GM20431 (cell line): ENCODE measurements at regions not wholly inside any gene's neighbourhood (a gene's known extent, or its start where the extent isn't known, plus 50 kb on each side); places are given as distances from the start of the nearest gene placed in this dataset.

ENCODE experiments used
- in situ Hi-C: fragments of 300-500 bp; cut with MseI, MboI; formaldehyde crosslinking; loops from one replicate; pipeline ENCODE4 v1.15.0; 2020; ENCODE audit warnings: low sequenced_read_pairs; ENCODE audit not compliant: unreplicated experiment

DNA sequence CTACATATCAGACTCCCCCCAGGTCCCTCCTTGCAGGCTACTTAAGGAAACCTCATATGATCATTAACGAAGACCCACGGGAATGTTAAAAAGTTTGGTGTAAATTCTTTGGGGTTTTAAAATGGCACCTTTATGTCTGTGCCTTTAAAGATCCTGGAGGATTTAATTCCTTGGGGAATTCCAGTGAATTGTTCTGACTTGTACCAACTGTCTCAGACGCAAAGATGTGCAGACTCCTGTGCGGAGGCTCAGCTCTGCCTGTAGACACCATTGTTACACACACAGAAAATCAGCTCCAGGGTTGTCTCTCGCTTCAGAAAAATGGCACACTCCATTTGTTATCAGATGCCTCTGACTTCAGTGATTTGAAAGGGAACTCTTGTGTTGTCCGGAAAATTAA, 414.4 kb upstream of the CFAP20DC start:
- in situ Hi-C loops, result no loop called here

- in situ Hi-C loops, result no loop called here
These were observed 413.4 kb upstream of the CFAP20DC start for GRCh38 chr3:59463253-59463652.

- in situ Hi-C loops, result no loop called here
These were observed 410.2 kb upstream of the CFAP20DC start for GRCh38 chr3:59460068-59460467.

DNA sequence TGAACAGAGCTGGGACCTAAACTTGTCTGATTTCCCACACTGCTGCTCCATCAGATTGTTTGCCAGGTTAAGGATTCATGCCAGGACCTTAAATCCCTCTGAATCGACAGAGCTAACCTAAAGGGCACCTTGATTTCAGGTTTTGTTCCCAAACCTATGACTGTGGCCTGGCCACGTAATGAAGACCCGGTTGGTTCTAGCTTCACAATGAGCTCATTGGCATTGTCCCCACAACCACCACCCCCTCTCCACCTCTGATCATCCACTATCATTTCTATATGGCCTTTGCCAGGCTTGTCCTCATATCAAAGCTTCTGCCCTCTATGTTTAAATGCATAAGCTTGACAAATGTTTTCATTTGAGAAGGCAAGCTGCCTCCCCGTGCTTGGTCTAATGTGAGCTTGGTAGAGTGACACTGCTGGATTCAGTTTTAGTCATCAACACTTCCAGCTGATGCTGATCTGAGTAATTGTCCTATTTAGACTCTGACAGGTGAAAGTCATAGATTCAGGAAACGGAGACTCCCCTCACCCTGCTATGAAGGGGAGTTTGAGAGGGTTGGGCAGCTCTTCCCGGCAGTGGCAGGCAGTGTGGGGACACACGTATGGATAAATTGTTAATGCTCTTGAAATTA, 407.1 kb upstream of the CFAP20DC start:
- in situ Hi-C loops, result no loop called here

DNA sequence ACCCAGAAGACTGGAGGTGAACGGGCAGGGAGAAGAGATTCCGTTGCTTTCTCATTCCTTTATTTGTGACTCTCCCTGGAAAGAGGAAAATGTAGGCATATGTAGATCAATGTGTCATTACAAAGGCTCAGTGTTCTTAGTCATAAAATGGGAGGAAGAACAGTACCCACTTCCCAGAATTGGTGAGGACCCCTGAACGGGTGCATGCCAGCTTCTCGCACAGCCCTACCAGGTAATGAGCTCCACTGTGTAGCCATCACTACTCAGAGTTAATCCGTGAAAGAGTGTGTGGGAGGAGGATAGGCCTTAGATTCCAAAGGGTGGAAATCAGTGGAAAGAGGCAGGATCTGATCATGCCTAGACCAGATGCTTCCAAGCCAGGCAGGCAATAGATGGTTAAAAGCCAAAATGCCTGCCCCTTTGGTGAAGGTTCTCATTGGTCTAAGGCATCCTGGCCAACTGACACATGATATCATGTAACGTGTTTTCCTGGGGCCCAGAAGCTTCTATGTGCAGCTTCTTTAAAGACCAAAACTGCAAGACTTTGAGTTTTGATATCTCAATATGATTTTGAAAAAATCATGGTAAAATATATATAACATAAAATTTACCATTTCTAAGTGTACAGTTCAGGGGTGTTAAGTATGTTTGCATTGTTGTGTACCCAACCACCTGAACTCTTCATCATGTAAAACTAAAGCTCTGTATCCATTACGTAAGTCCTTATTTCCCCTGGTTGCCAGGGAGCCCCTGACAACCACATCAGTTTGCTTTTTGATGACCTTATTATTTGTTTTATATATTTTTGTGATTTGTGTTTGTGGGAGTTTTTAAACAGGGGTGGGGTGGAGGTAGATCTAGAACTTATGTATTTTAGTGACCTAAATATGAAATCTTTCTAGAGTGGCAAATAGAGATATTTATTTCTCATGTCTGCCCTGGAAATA, 402.2 kb upstream of the CFAP20DC start:
- in situ Hi-C loops, result no loop called here

DNA sequence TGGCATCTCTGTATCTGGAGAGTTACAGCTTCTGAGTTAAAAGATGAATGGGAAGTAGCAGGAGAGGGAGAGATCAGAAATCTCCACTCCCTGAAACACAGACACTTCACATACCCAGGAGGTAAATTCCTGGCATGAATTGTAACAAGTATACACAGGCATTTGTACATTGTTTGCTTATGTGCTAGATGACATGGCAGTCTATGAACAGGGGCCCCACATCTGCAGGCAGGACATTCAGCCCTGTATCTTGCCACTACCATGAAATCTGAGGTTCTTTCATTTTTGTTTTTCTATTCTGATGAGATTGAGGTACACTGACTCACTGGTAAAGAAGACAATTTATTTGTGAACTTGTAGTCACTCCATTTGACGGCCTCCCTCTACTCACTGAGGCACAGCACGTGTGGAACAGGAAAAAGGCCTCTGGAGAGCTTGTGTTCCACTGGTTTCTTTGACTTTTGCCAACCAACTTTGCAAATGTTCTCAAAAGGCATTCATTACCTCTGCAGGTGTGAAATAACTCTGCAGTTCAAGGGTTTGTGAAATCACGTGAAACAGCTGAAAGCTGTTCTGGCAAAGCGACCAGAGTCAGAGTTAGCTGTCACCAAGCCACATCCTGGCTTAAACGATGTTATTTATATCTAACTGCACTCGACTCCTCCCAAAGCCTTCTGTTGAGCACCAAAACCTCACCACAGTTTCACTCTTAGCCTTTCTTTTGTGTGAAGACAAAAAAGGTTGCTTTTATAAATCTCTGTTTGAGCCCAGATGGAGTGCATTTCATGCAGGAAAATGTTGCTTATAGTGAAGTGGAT, 401.3 kb upstream of the CFAP20DC start:
- in situ Hi-C loops, result no loop called here

- in situ Hi-C loops, result no loop called here
These were observed 400.6 kb upstream of the CFAP20DC start for GRCh38 chr3:59450437-59450836.

DNA sequence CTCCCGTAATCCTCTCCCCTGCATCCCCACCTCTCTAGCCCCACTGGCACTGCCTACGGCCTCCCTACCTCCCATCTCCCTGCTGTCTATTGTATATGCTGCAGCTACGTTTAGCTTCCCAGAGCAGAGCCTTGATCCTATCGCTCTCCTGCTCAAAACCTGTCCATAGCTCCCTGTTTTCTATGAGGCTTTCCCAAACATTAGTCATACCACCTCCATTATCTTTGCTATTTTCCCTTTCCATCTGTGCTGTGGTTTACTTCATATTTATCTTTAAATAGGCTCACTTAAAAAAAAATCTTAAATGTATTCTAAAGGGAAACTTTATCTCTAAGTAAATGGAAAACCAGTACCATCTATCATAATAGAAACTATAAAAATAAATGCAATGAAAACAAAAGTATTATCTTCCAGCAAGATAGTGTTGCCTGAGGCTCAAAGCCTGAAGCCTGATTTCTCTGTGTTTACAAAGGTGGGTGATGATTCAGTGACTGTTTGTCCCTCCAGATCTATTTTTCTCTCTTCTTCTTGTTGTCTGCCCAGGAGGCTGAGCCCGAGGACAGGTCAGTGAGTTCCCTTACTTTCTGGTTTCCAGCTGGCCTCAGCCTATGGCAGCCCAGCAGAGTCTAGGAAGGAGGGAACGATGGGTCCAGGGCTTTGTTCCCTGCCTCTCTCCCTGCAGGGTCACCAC, 397.1 kb upstream of the CFAP20DC start:
- in situ Hi-C loops, result no loop called here

GRCh38 chr3:59444676-59445075, 394.9 kb upstream of the CFAP20DC start:
- in situ Hi-C loops, result no loop called here

- in situ Hi-C loops, result no loop called here
These were observed 394.5 kb upstream of the CFAP20DC start for GRCh38 chr3:59444294-59444671.

- in situ Hi-C loops, result no loop called here
These were observed 393.9 kb upstream of the CFAP20DC start for GRCh38 chr3:59443618-59444293.

GRCh38 chr3:59442046-59442445, 392.2 kb upstream of the CFAP20DC start:
- in situ Hi-C loops, result no loop called here

GRCh38 chr3:59440285-59441028, 390.6 kb upstream of the CFAP20DC start:
- in situ Hi-C loops, result no loop called here

DNA sequence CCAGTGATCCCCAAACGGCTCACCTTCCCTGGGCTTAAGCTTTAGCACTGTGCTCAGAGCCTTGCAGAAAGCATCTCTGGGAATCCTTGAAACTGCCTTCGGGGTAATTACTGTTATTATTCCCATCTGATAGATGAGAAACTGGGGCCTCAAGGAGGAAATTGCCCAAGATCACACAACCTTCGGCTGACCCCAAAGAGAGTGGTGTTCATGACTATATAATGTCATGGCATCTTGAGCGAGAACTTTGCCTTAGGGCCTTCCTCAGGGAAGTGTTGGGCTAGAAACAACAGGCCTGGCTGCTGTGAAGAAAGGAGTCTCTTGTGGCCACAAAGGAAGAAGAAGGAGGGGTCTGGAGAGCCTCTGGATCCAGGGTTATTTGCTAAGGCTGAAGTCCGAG, 388.7 kb upstream of the CFAP20DC start:
- in situ Hi-C loops, result no loop called here

GRCh38 chr3:59436164-59436958, 386.5 kb upstream of the CFAP20DC start:
- in situ Hi-C loops, result no loop called here

DNA sequence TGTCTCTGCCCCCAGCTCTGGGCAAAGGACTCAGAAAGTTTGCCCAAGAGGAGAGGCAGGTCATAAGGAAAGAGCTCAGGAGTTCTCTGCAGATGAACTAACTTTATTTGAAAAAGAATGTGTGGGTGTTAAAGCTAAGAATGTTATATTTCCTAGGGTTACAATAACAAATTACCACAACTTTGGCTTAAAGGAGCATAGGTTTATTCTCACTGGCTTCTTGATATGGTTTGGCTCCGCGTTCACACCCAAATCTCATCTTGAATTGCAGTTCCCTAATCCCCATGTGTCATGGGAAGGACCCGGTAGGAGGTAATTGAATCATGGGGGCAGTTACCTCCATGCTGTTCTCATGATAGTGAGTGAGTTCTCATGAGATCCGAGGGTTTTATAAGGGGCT, 383.7 kb upstream of the CFAP20DC start:
- in situ Hi-C loops, result no loop called here

- in situ Hi-C loops, result no loop called here
These were observed 382.8 kb upstream of the CFAP20DC start for GRCh38 chr3:59432665-59433064.

- in situ Hi-C loops, result no loop called here
These were observed 380.5 kb upstream of the CFAP20DC start for GRCh38 chr3:59430341-59430740.
